Heart left ventricle (tissue), 13 donors: ENCODE measurements at regions not wholly inside any gene's neighbourhood (a gene's known extent, or its start where the extent isn't known, plus 50 kb on each side); places are given as distances from the start of the nearest gene placed in this dataset.

Experiments used
- POLR2A ChIP-seq, 2 donors: fragments of 450-650 bp; IDR thresholded peaks; one replicate each; pipeline ENCODE4 v1.6.1; 2017; ENCODE audit warnings: antibody characterized with exemption in 2 of 2, mild to moderate bottlenecking in 2 of 2, moderate library complexity in 2 of 2
- TF ChIP-seq, protein P1 (sequence below), 12 donors: fragments of 200-600 bp; sonication (generic) in 4 of 12; IDR thresholded peaks; one replicate each; pipeline versions ENCODE4 v1.5.0 to v1.8.0; 2018 to 2022; ENCODE audit warnings: antibody characterized with exemption in 12 of 12, mild to moderate bottlenecking in 5 of 12
- donor health status: ischemic (EF 13 %, LVEDD 7.1; RV severe dilation, severe dysfunction).
- donor health status: DM: no; HTN: yes; CAD: no.
- donor health status: DM: no; HTN: no; CAD: no.
- donor health status: ischemic (EF 25% LVEDD 6.9; RV normal size, moderate dysfunction).
- donor health status: ischemic (EF 25% LVEDD 5.7; RV mildly dilated, moderate dysfunction).
- donor health status: ischemic (EF 35%, LVEDD 5.7; RV mildly dilated, moderate dysfunction).
- donor health status: nonischemic (EF 11% LVEDD 7.7; RV severe dilation, severe dysfunction).
- donor health status: DM: yes; HTN: yes; CAD: no.
- donor health status: PGD.
- donor health status: ischemic (EF 29% LVEDD 5.4; RV normal size, mild dysfunction).
- donor health status: nonischemic (EF 23%, LVEDD 6.1; RV moderate dilation, normal function).

GRCh38 chr2:123434546-123435395 lies 590.3 kb upstream of the CNTNAP5 start:
- TF ChIP-seq, protein P1, sequence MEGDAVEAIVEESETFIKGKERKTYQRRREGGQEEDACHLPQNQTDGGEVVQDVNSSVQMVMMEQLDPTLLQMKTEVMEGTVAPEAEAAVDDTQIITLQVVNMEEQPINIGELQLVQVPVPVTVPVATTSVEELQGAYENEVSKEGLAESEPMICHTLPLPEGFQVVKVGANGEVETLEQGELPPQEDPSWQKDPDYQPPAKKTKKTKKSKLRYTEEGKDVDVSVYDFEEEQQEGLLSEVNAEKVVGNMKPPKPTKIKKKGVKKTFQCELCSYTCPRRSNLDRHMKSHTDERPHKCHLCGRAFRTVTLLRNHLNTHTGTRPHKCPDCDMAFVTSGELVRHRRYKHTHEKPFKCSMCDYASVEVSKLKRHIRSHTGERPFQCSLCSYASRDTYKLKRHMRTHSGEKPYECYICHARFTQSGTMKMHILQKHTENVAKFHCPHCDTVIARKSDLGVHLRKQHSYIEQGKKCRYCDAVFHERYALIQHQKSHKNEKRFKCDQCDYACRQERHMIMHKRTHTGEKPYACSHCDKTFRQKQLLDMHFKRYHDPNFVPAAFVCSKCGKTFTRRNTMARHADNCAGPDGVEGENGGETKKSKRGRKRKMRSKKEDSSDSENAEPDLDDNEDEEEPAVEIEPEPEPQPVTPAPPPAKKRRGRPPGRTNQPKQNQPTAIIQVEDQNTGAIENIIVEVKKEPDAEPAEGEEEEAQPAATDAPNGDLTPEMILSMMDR (IDR thresholded peaks at IDR 0.05), result no peak
- no peak for TF ChIP-seq POLR2A (IDR thresholded peaks at IDR 0.05)
